HG02610 (cell line): ENCODE measurements at regions not wholly inside any gene's neighbourhood (a gene's known extent, or its start where the extent isn't known, plus 50 kb on each side); places are given as distances from the start of the nearest gene placed in this dataset.
"Not testable (repeated sequence)": the region's sequence is repeated elsewhere in the genome, so short reads cannot be mapped to it uniquely, and the experiment has no call there.

Experiments used
- ATAC-seq: cut with Tn5 transposase; IDR thresholded peaks from one replicate; pipeline ENCODE4 v1.9.1; 2021; ENCODE audit warnings: mild to moderate bottlenecking, moderate library complexity; ENCODE audit not compliant: unreplicated experiment

- no peak for ATAC-seq
Observed at GRCh38 chr10:18866852-18867251, 181.7 kb upstream of the MALRD1 start.

DNA sequence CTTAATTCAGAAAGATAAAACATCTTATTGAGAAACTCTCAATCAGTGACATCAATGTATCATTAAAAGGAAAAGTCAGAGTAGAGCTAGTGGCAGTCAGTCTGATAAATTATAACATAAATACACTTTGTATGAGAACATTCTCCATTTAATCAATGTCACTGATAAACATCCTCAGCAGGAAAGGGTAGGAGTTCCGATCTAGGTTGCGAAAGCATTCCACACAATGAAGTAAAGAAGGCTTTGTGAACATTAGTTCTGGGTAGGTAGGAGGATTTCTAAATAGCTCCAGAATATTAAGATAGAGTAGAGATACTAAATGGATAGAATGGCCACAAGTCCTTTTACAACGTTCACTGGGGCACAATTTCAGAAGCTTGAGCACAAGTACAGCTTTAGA, 179.7 kb upstream of the MALRD1 start:
- ATAC-seq: no peak

DNA sequence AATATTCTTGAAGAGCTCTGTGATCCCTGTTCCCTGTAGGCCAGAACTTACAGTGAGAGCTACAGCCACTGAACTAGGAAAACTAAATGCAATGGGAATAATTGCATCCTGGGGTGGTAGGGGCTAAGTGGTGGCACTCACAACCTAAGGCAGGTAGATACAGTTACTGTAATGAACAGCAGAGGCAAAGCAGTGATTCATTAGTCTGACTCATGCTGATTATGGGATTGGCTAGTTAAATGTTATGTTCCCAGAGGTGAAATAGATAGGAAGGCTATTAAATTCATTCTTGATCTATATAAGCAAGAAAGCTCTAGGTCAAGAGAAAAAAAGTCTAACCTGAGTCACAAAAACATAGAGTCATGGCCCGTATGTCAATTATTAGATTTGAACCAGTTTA, 173.1 kb upstream of the MALRD1 start:
- ATAC-seq: no peak

DNA sequence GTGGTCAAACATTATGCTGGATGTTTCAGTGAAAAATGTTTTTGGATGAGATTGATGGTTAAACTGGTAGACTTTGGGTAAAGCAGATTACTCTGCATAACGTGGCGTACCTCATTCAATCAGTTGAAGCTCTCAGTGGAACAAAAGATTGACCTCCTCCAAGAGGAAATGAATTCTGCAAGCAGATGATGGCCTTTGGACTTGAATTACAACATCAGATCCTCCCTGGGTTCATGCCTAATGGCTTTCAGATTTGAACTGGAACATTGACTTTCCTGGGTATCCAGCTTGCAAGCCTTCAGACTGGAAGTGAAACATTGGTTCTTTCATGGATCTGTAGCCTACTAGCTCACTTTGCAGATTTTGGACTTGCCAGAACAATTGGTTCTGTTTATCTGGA, 169.3 kb upstream of the MALRD1 start:
- ATAC-seq: no peak

DNA sequence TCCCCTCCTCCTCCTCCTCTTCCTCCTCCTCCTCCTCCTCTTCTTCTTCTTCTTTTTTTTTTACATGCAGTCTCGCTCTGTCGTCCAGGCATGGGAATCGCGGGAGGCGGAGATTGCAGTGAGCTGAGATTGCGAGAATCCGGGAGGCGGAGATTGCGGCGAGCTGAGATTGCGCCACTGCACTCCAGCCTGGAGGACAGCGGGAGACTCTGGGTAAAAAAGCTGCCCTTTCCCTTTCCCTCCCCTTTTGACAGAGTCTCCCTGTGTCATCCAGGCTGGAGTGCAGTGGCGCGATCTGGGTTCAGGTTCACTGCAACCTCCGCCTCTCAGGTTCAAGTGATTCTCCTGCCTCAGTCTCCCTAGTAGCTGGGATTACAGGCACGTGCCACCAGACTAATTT, 168.1 kb upstream of the MALRD1 start:
- no peak for ATAC-seq

GRCh38 chr10:18886102-18886501, 162.5 kb upstream of the MALRD1 start:
- ATAC-seq: no peak

DNA sequence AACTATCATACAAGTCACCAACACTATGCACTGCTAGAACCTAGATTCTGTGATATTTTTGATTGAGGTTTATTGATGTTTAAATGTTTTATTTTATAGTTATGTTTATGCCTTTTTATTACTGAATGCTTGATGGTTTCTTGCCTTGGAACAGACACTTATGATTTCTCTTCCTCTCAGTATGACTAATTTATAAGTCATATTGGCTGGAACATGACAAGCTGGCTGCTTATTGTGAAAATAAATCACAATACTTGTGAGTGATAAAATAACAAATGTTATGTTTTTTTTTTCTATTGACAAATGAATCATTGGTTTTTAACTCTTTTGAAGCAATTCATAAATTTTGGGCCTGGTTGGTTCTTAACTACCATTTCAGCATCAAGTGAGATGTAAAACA, 142.0 kb upstream of the MALRD1 start:
- ATAC-seq: no peak

GRCh38 chr10:18917431-18917830, 131.2 kb upstream of the MALRD1 start:
- ATAC-seq: not testable (repeated sequence)

GRCh38 chr10:18918532-18918931, 130.1 kb upstream of the MALRD1 start:
- ATAC-seq: no peak

GRCh38 chr10:18949391-18949790, 99.2 kb upstream of the MALRD1 start:
- ATAC-seq: no peak

GRCh38 chr10:18951072-18951823, 97.4 kb upstream of the MALRD1 start:
- ATAC-seq: not testable (repeated sequence)

DNA sequence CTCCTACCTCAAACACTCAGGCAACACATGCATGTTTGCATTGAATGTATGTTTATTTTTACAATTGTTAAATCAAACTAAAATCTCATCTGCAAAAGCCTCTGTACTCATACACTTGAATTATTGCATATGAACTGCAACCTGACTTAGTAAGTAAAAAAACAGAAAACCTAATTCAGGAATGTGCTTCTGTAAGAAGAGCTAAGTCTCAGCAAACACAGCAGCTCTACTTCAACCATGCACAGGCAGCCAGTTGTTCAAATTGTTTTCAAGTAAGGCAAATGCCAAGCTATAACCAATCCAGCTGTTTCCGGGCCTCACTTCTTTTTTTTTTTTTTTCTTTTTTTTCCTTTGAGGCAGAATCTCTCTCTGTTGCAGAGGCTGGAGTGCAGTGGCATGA, 93.5 kb upstream of the MALRD1 start:
- no peak for ATAC-seq

DNA sequence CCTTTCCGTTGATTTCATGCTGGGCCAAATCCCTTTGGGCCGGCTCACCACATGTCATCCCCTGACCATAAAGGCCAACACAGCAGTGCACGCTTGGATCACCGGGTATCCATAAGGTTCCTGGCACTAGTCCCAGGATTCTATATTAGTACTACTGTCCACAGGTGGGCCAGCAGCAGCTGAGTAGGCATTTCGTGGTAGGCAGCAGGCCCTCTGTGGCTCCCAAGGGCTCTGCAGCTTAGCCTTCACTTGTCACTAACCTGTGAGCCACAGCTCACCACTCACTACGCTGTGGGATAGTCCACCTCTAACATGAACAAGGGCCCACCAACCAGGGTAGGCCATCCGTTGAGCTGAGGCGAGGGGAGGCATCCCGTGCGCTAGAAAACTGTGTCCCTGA, 89.2 kb upstream of the MALRD1 start:
- no peak for ATAC-seq

- ATAC-seq: no peak
Observed at GRCh38 chr10:18960466-18961079, 88.0 kb upstream of the MALRD1 start.

DNA sequence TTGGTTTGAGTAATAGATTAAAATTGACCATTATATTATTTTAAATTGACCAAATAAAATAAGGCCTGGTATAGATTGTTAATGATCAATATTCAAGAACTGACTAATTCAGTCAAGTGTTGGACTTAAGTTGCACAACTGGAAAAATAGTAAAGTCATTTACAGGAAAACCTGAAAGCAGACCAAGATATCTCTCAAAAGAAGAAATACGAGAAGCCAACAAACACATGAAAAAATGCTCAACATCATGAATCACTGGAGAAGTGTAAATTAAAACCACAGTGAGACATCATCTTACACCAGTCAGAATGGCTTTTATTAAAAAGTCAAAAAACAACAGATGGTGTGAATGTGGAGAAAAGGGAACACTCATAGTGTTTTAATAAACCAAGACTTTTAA, 80.4 kb upstream of the MALRD1 start:
- no peak for ATAC-seq

DNA sequence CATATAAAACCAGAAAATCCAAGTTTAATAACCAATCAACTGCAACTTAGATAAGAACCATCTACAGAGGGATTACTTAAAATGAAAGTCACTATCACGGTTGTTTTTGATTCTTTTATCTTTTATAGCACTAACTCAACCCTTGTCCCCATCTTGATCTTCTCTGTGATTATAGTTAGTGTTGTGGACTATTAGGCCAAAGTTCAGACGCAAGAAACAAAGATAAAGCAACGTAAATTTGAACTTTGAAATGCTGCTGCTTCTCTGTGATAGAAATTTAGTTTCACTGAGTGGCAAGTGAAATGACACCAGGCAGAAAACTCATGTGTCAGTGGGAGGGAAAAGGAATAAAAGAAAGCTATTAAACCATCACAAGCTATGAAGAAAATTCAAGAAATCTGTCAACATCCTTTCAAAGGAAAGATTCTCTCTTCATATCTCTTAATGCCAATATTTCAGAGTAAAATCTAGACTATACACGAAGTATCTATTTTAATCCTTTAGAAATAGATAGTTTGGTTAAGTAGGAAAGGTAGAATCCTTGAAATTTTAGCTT, 71.8 kb upstream of the MALRD1 start:
- ATAC-seq: no peak

- ATAC-seq: no peak
Observed at GRCh38 chr10:18980089-18980629, 68.4 kb upstream of the MALRD1 start.

DNA sequence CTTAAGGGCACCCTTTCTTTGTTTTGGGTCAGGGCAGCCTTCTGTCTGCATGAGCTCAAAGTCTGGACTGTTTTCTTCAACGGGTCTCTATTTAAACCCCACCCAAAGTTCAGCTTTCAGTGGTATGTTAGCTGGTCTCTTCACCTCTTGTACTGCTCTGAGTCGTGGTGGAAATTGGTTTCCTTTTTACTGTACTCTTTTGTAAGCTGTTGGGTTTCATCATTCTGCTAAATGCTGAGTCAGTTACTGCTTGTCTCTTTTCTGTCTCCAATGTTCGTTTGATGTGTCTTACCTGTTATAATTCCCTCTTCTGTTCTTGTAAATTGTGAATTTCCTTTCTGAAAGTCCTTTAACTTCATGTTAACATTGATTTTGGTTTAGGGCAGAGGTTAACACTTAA, 64.1 kb upstream of the MALRD1 start:
- no peak for ATAC-seq

DNA sequence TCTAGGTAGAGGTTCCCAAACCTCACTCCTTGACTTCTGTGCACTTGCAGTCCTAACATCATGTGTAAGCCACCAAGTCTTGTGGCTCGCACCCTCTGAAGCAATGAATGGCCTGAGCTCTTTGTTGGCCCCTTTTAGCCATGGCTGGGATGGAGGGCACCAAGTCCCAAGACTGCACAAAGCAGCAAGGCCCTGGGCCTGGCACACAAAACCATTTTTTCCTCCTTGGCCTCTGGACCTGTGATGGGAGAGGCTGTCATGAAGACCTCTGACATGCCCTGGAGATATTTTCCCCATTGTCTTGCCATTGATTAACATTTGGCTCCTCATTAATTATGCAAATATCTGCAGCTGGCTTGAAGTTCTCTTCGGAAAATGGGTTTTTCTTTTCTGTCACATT, 60.3 kb upstream of the MALRD1 start:
- no peak for ATAC-seq
